B cell (primary cell): ENCODE measurements at regions not wholly inside any gene's neighbourhood (a gene's known extent, or its start where the extent isn't known, plus 50 kb on each side); places are given as distances from the start of the nearest gene placed in this dataset.

Experiments used
- CTCF ChIP-seq: fragments of 200-600 bp; IDR thresholded peaks from one replicate; pipeline ENCODE4 v1.8.0; 2022; ENCODE audit warnings: antibody characterized with exemption, mild to moderate bottlenecking
- EZH2 ChIP-seq: IDR thresholded peaks from 2 replicates; pipeline ENCODE4 v1.6.1; 2012; ENCODE audit warnings: borderline replicate concordance, low read depth, mild to moderate bottlenecking, moderate library complexity, low read length; ENCODE audit not compliant: insufficient read depth, poor library complexity, severe bottlenecking

- TF ChIP-seq CTCF (no peak), EZH2 (no peak)
Measured at GRCh38 chr6:14505401-14505800, 387.8 kb downstream of the CD83 start.
